ENCODE measurements at regions not wholly inside any gene's neighbourhood (a gene's known extent, or its start where the extent isn't known, plus 50 kb on each side); places are given as distances from the start of the nearest gene placed in this dataset.

- Histone ChIP-seq H4K20me1 (replicated peaks; ENCODE audit: insufficient read depth) (no peaks in the 10 kb centered on the region), H3K4me1 (ENCODE audit: insufficient read depth) (0 out of 2 replicates have a peak, but pooled peaks cover 2% of the 10 kb centered on the region), H3K27me3 (ENCODE audit: insufficient read depth) (no peaks in the 10 kb centered on the region), H3K36me3 (ENCODE audit: insufficient read depth) (no peaks in the 10 kb centered on the region), H3F3A (replicated peaks; ENCODE audit: low read depth) (no peaks in the 10 kb centered on the region), H3K4me3 (no peak overlapping the region), H2AFZ (no peak overlapping the region), H3K4me2 (no peak overlapping the region), H3K79me2 (replicated peaks; ENCODE audit: insufficient read depth) (no peaks in the 10 kb centered on the region), H3K27ac (ENCODE audit: low read depth) (no peak overlapping the region), H3K9me2 (ENCODE audit: insufficient read depth) (no peaks in the 10 kb centered on the region)
- ATAC-seq (no peak), DNase-seq (ENCODE audit: low spot score) (no peak)
- no peaks in the 10 kb centered on the region for H3K36me3 Mint-ChIP-seq (ENCODE audit: low read depth)
- no peaks in the 10 kb centered on the region for H3K9me3 Mint-ChIP-seq
- H3K27me3 Mint-ChIP-seq (ENCODE audit: insufficient read depth, low read depth, poor library complexity): no peaks in the 10 kb centered on the region
- H3K27ac Mint-ChIP-seq: no peak overlapping the region
- TF ChIP-seq, protein P1, sequence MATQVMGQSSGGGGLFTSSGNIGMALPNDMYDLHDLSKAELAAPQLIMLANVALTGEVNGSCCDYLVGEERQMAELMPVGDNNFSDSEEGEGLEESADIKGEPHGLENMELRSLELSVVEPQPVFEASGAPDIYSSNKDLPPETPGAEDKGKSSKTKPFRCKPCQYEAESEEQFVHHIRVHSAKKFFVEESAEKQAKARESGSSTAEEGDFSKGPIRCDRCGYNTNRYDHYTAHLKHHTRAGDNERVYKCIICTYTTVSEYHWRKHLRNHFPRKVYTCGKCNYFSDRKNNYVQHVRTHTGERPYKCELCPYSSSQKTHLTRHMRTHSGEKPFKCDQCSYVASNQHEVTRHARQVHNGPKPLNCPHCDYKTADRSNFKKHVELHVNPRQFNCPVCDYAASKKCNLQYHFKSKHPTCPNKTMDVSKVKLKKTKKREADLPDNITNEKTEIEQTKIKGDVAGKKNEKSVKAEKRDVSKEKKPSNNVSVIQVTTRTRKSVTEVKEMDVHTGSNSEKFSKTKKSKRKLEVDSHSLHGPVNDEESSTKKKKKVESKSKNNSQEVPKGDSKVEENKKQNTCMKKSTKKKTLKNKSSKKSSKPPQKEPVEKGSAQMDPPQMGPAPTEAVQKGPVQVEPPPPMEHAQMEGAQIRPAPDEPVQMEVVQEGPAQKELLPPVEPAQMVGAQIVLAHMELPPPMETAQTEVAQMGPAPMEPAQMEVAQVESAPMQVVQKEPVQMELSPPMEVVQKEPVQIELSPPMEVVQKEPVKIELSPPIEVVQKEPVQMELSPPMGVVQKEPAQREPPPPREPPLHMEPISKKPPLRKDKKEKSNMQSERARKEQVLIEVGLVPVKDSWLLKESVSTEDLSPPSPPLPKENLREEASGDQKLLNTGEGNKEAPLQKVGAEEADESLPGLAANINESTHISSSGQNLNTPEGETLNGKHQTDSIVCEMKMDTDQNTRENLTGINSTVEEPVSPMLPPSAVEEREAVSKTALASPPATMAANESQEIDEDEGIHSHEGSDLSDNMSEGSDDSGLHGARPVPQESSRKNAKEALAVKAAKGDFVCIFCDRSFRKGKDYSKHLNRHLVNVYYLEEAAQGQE (IDR thresholded peaks at IDR 0.05; ENCODE audit: unreplicated experiment): no peak
- TF ChIP-seq NANOG (IDR thresholded peaks at IDR 0.05; ENCODE audit: borderline replicate concordance): no peak
- H3K4me3 Mint-ChIP-seq: no peak overlapping the region
- peaks cover 2% of the 10 kb centered on the region; the same call in 2 of the 3 replicates for H3K4me1 Mint-ChIP-seq
Measured at GRCh38 chr18:45142868-45143267, 462.2 kb downstream of the SETBP1 start.

GRCh38 chr18:45149712-45150111 lies 465.6 kb upstream of the SLC14A2 start:
- Histone ChIP-seq H3K27ac (ENCODE audit: low read depth) (no peak overlapping the region), H3K9me2 (ENCODE audit: insufficient read depth) (peaks cover 6% of the 10 kb centered on the region; the same call in 1 of the 2 replicates), H3K4me2 (no peak overlapping the region), H4K20me1 (replicated peaks; ENCODE audit: insufficient read depth) (no peaks in the 10 kb centered on the region), H3K27me3 (ENCODE audit: insufficient read depth) (no peaks in the 10 kb centered on the region), H3F3A (replicated peaks; ENCODE audit: low read depth) (no peaks in the 10 kb centered on the region), H3K4me3 (no peak overlapping the region), H3K79me2 (replicated peaks; ENCODE audit: insufficient read depth) (no peaks in the 10 kb centered on the region), H3K4me1 (ENCODE audit: insufficient read depth) (peaks cover 8% of the 10 kb centered on the region; the same call in 1 of the 2 replicates), H3K36me3 (ENCODE audit: insufficient read depth) (no peaks in the 10 kb centered on the region), H2AFZ (no peak overlapping the region)
- ATAC-seq (no peak), DNase-seq (ENCODE audit: low spot score) (no peak)
- H3K4me1 Mint-ChIP-seq: peaks cover 6% of the 10 kb centered on the region; the same call in 2 of the 3 replicates
- H3K9me3 Mint-ChIP-seq: no peaks in the 10 kb centered on the region
- H3K4me3 Mint-ChIP-seq: no peak overlapping the region
- H3K27ac Mint-ChIP-seq: no peak overlapping the region
- H3K36me3 Mint-ChIP-seq (ENCODE audit: low read depth): no peaks in the 10 kb centered on the region
- H3K27me3 Mint-ChIP-seq (ENCODE audit: insufficient read depth, low read depth, poor library complexity): no peaks in the 10 kb centered on the region
- TF ChIP-seq NANOG (IDR thresholded peaks at IDR 0.05; ENCODE audit: borderline replicate concordance) (no peak), POLR2AphosphoS5 (IDR thresholded peaks at IDR 0.05; ENCODE audit: low read depth) (no peak), JUNB (IDR thresholded peaks at IDR 0.05; ENCODE audit: unreplicated experiment) (no peak), EZH2 (IDR thresholded peaks at IDR 0.05; ENCODE audit: low read depth, unreplicated experiment) (no peak), ETS1 (IDR thresholded peaks at IDR 0.05) (no peak), ZNF114 (CRISPR knock-in tag; IDR thresholded peaks at IDR 0.05) (no peak), STAT1 (IDR thresholded peaks at IDR 0.05; ENCODE audit: unreplicated experiment) (no peak), CREB1 (CRISPR knock-in tag; IDR thresholded peaks at IDR 0.05; ENCODE audit: low read depth) (no peak), EZH2phosphoT487 (IDR thresholded peaks at IDR 0.05; ENCODE audit: unreplicated experiment) (no peak)
- TF ChIP-seq, protein P1 (IDR thresholded peaks at IDR 0.05; ENCODE audit: unreplicated experiment): no peak
- TF ChIP-seq, protein P2, sequence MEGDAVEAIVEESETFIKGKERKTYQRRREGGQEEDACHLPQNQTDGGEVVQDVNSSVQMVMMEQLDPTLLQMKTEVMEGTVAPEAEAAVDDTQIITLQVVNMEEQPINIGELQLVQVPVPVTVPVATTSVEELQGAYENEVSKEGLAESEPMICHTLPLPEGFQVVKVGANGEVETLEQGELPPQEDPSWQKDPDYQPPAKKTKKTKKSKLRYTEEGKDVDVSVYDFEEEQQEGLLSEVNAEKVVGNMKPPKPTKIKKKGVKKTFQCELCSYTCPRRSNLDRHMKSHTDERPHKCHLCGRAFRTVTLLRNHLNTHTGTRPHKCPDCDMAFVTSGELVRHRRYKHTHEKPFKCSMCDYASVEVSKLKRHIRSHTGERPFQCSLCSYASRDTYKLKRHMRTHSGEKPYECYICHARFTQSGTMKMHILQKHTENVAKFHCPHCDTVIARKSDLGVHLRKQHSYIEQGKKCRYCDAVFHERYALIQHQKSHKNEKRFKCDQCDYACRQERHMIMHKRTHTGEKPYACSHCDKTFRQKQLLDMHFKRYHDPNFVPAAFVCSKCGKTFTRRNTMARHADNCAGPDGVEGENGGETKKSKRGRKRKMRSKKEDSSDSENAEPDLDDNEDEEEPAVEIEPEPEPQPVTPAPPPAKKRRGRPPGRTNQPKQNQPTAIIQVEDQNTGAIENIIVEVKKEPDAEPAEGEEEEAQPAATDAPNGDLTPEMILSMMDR (conservative IDR thresholded peaks at IDR 0.05; ENCODE audit: low read depth in 2 of 2): no peak
